Lower lobe of right lung (tissue), 2 donors: ENCODE measurements at regions not wholly inside any gene's neighbourhood (a gene's known extent, or its start where the extent isn't known, plus 50 kb on each side); places are given as distances from the start of the nearest gene placed in this dataset.
A peak's percentile ranks its signal among the peaks of the same experiment; 100 is the strongest.

Experiments
- ATAC-seq, 2 donors: fragments of 200-7000 bp; cut with Tn5 transposase; one replicate each; pipeline ENCODE4 v1.9.1; 2020 to 2022; ENCODE audit warnings: mild to moderate bottlenecking in 2 of 2, moderate library complexity in 2 of 2
- DNase-seq: peaks from one replicate; pipeline ENCODE4 v3.0.0-alpha.2; 2020
- H3K27ac ChIP-seq: fragments of 200-600 bp; one replicate; pipeline ENCODE4 v1.8.0; 2022
- H3K27me3 ChIP-seq: fragments of 200-600 bp; one replicate; pipeline ENCODE4 v1.8.0; 2022; ENCODE audit warnings: low read depth
- H3K36me3 ChIP-seq: fragments of 200-600 bp; one replicate; pipeline ENCODE4 v1.8.0; 2022; ENCODE audit warnings: mild to moderate bottlenecking
- H3K4me1 ChIP-seq: fragments of 200-600 bp; one replicate; pipeline ENCODE4 v1.8.0; 2022
- H3K4me3 ChIP-seq: fragments of 200-600 bp; one replicate; pipeline ENCODE4 v1.8.0; 2022; ENCODE audit warnings: mild to moderate bottlenecking
- H3K9me3 ChIP-seq: fragments of 200-600 bp; one replicate; pipeline ENCODE4 v1.8.0; 2022
- CTCF ChIP-seq: fragments of 200-600 bp; IDR thresholded peaks from one replicate; pipeline ENCODE4 v1.8.0; 2022; ENCODE audit warnings: antibody characterized with exemption, mild to moderate bottlenecking
- intact Hi-C: fragments of 100-400 bp; cut with DNase I; formaldehyde crosslinking; loops from one replicate; pipeline ENCODE4 v1.11.0; 2022
- donor health status: DM: no; HTN: yes; CAD: no; lungs with severe emphysema.

GRCh38 chr2:183696028-183696427, 571.8 kb downstream of the NUP35 start:
- Histone ChIP-seq H3K36me3 (no peaks in the 10 kb centered on the region), H3K27me3 (no peaks in the 10 kb centered on the region), H3K4me3 (no peak overlapping the region), H3K9me3 (peaks cover 5% of the 10 kb centered on the region), H3K27ac (no peak overlapping the region), H3K4me1 (no peaks in the 10 kb centered on the region)
- TF ChIP-seq CTCF: no peak
- intact Hi-C loops: no loop called here
- DNase-seq (no peak), ATAC-seq (no peak)

GRCh38 chr2:183709829-183710228, 585.6 kb downstream of the NUP35 start:
- no peak for TF ChIP-seq CTCF
- H3K27me3 ChIP-seq: no peaks in the 10 kb centered on the region
- intact Hi-C loops: no loop called here
- H3K4me1 ChIP-seq: no peaks in the 10 kb centered on the region
- no peaks in the 10 kb centered on the region for H3K36me3 ChIP-seq
- peak in 1 of 2 donors; percentile 34 for ATAC-seq
- H3K9me3 ChIP-seq: no peaks in the 10 kb centered on the region
- no peak overlapping the region for H3K4me3 ChIP-seq
- DNase-seq: no peak
- no peak overlapping the region for H3K27ac ChIP-seq

- H3K36me3 ChIP-seq: no peaks in the 10 kb centered on the region
- no peaks in the 10 kb centered on the region for H3K9me3 ChIP-seq
- H3K27me3 ChIP-seq: no peaks in the 10 kb centered on the region
- DNase-seq (no peak), ATAC-seq (no peak)
- TF ChIP-seq CTCF: no peak
- no peak overlapping the region for H3K27ac ChIP-seq
- intact Hi-C loops: no loop called here
- H3K4me1 ChIP-seq: no peaks in the 10 kb centered on the region
- no peak overlapping the region for H3K4me3 ChIP-seq
These were observed 594.0 kb downstream of the NUP35 start for GRCh38 chr2:183718246-183718645.

GRCh38 chr2:183723278-183723677, 599.0 kb downstream of the NUP35 start:
- DNase-seq: no peak
- no peaks in the 10 kb centered on the region for H3K36me3 ChIP-seq
- no peaks in the 10 kb centered on the region for H3K9me3 ChIP-seq
- H3K4me3 ChIP-seq: no peak overlapping the region
- H3K27me3 ChIP-seq: no peaks in the 10 kb centered on the region
- TF ChIP-seq CTCF: no peak
- no peaks in the 10 kb centered on the region for H3K4me1 ChIP-seq
- ATAC-seq: no peak
- intact Hi-C loops: no loop called here
- H3K27ac ChIP-seq: no peak overlapping the region

GRCh38 chr2:183729380-183729779, 605.1 kb downstream of the NUP35 start:
- Histone ChIP-seq H3K9me3 (no peaks in the 10 kb centered on the region), H3K36me3 (no peaks in the 10 kb centered on the region), H3K4me3 (no peak overlapping the region), H3K4me1 (no peaks in the 10 kb centered on the region), H3K27ac (no peak overlapping the region), H3K27me3 (no peaks in the 10 kb centered on the region)
- ATAC-seq: no peak
- no peak for TF ChIP-seq CTCF
- intact Hi-C loops: no loop called here
- no peak for DNase-seq

GRCh38 chr2:183740241-183740640, 616.0 kb downstream of the NUP35 start:
- Histone ChIP-seq H3K9me3 (no peaks in the 10 kb centered on the region), H3K4me3 (no peak overlapping the region), H3K27me3 (no peaks in the 10 kb centered on the region), H3K36me3 (no peaks in the 10 kb centered on the region), H3K4me1 (no peaks in the 10 kb centered on the region), H3K27ac (no peak overlapping the region)
- intact Hi-C loops: no loop called here
- ATAC-seq: peak; percentile 55 to 63
- no peak for DNase-seq
- TF ChIP-seq CTCF: no peak
